Peyer's patch (tissue), 4 donors: ENCODE measurements at regions not wholly inside any gene's neighbourhood (a gene's known extent, or its start where the extent isn't known, plus 50 kb on each side); places are given as distances from the start of the nearest gene placed in this dataset.

Experiments
- DNase-seq, 3 donors: peaks; one replicate each; pipeline ENCODE4 v3.0.0-alpha.2; 2017 to 2019
- H3K27ac ChIP-seq, 4 donors: fragments of 200-600 bp; sonication (generic); one replicate each; pipeline ENCODE4 v1.5.1; 2016 to 2019
- H3K27me3 ChIP-seq, 2 donors: fragments of 200-600 bp; sonication (generic); one replicate each; pipeline ENCODE4 v1.5.1; 2019
- H3K36me3 ChIP-seq, 3 donors: fragments of 200-600 bp; sonication (generic); one replicate each; pipeline ENCODE4 v1.5.1; 2016 to 2019
- H3K4me1 ChIP-seq, 4 donors: fragments of 200-600 bp; sonication (generic); one replicate each; pipeline ENCODE4 v1.5.1; 2016 to 2019
- H3K4me3 ChIP-seq, 4 donors: fragments of 200-600 bp; sonication (generic); 1 replicate in 3 of 4; 2 replicates in 1 of 4; pipeline ENCODE4 v1.5.1; 2016 to 2019; ENCODE audit warnings: mild to moderate bottlenecking in 1 of 4
- H3K9me3 ChIP-seq, 4 donors: fragments of 200-600 bp; sonication (generic); one replicate each; pipeline ENCODE4 v1.5.1; 2016 to 2019; ENCODE audit warnings: mild to moderate bottlenecking in 1 of 4
- POLR2A ChIP-seq, 2 donors: fragments of 450-650 bp; IDR thresholded peaks; one replicate each; pipeline ENCODE4 v1.5.1; 2017; ENCODE audit warnings: antibody characterized with exemption in 2 of 2, mild to moderate bottlenecking in 2 of 2, moderate library complexity in 2 of 2
- TF ChIP-seq, protein P1 (sequence below), 6 experiments: fragments of 450-650 bp in 4 of 6; fragments of 200-600 bp in 2 of 6; sonication (generic) in 1 of 6; IDR thresholded peaks; one replicate each; pipeline ENCODE4 v1.5.1; 2017 to 2019; ENCODE audit warnings: antibody characterized with exemption in 6 of 6, mild to moderate bottlenecking in 3 of 6, moderate library complexity in 1 of 6

DNA sequence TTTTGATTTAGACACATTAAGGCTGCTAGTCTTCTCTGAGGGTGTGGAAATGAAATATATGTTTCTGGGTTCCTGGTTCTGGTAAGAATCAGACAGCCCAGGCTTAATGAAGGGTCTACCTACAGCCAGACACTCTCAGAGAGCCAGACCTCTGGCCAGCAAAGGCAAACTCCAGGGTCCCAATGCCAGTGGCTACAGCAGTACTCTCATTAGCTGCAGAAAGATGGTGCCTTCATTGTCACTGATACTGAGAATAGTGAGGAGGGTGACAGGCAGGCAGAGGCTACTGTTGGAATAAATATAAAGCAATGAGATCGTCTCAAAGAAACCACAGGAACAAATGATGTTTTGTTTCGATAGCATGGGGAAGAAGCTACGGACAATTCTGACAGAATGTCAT, 437.6 kb downstream of the GPM6A start:
- no peaks in the 10 kb centered on the region for H3K27me3 ChIP-seq
- no peaks in the 10 kb centered on the region for H3K4me1 ChIP-seq
- no peak overlapping the region for H3K27ac ChIP-seq
- H3K36me3 ChIP-seq, result no peaks in the 10 kb centered on the region
- TF ChIP-seq, protein P1, sequence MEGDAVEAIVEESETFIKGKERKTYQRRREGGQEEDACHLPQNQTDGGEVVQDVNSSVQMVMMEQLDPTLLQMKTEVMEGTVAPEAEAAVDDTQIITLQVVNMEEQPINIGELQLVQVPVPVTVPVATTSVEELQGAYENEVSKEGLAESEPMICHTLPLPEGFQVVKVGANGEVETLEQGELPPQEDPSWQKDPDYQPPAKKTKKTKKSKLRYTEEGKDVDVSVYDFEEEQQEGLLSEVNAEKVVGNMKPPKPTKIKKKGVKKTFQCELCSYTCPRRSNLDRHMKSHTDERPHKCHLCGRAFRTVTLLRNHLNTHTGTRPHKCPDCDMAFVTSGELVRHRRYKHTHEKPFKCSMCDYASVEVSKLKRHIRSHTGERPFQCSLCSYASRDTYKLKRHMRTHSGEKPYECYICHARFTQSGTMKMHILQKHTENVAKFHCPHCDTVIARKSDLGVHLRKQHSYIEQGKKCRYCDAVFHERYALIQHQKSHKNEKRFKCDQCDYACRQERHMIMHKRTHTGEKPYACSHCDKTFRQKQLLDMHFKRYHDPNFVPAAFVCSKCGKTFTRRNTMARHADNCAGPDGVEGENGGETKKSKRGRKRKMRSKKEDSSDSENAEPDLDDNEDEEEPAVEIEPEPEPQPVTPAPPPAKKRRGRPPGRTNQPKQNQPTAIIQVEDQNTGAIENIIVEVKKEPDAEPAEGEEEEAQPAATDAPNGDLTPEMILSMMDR (IDR thresholded peaks at IDR 0.05), result no peak
- no peak for TF ChIP-seq POLR2A (IDR thresholded peaks at IDR 0.05)
- no peaks in the 10 kb centered on the region for H3K9me3 ChIP-seq
- DNase-seq, result no peak
- H3K4me3 ChIP-seq, result no peak overlapping the region

DNA sequence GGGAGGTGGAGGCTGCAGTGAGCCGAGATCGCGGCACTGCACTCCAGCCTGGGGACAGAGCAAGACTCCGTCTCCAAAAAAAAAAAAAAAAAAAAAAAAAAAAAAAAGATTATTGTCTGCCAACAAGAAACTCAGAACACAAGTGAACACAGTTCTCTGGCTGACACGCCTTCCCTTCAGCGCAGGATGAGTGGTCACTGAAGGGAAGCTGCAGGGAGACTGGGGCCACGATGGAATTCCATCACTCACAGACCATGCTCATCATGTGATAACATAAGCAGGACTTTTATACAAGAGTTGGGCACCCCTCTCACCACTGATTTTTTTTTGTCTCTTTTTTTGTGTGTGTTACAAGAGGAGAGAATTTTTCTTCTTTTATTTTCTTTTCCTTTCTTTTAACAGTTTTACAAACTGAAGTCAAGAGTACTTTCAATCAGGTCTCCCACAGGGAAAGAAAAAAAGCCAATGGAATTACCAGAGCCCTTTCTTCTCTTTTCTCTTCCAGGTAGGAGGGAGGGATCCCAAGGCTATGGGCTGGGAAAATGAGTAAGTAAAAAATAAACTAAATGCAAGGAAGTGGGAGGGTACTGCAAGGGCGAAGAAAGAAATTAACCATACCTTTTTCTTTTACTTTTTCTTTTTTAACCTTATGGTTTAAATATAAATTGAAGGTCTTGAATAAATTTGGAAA, 435.6 kb downstream of the GPM6A start:
- no peaks in the 10 kb centered on the region for H3K36me3 ChIP-seq
- no peak overlapping the region for H3K27ac ChIP-seq
- no peaks in the 10 kb centered on the region for H3K27me3 ChIP-seq
- TF ChIP-seq, protein P1 (IDR thresholded peaks at IDR 0.05), result no peak
- TF ChIP-seq POLR2A (IDR thresholded peaks at IDR 0.05), result no peak
- H3K9me3 ChIP-seq, result no peaks in the 10 kb centered on the region
- no peak for DNase-seq
- no peak overlapping the region for H3K4me3 ChIP-seq
- H3K4me1 ChIP-seq, result no peaks in the 10 kb centered on the region

DNA sequence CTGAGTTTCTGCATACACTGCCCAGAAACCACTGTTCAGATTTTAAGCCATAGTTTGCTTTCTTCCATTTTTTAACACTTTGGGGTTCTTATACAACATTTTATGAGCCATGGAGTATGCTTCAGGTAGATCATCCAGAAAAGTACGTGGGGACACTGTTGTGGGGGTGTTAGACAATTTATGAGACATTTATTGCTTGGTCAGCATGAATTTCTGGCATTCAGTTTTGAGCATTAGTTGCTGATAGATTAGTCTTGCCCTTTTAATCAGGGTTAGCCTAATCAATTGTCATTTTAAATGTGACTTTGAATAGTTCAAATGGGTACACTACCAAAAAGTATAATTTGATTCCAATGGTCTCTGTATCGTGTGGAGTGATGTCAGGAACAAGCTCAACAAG, 434.9 kb downstream of the GPM6A start:
- Histone ChIP-seq H3K9me3 (no peaks in the 10 kb centered on the region), H3K4me3 (no peak overlapping the region), H3K36me3 (no peaks in the 10 kb centered on the region), H3K27ac (no peak overlapping the region), H3K27me3 (no peaks in the 10 kb centered on the region), H3K4me1 (no peaks in the 10 kb centered on the region)
- no peak for TF ChIP-seq POLR2A (IDR thresholded peaks at IDR 0.05)
- TF ChIP-seq, protein P1 (IDR thresholded peaks at IDR 0.05), result no peak
- DNase-seq, result no peak

DNA sequence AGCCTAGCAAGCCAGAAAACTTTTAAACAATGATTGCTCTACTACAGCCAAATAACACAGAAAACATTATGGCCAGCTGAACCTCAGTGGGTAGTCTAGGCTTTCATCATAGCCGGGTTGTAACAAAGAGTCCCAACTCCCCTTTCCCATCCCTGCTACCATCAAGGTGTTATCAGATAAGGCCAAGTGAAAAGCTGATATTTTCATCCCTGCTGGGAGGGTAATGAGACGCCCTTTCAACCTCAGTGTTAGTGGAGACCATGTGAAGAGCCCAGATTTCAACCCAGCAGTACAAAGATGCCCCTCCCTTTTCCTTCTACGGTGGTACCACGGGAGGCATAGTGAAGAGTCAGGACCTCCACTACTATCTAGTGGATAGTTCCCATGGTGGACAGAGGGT, 433.7 kb downstream of the GPM6A start:
- no peaks in the 10 kb centered on the region for H3K27me3 ChIP-seq
- no peaks in the 10 kb centered on the region for H3K9me3 ChIP-seq
- H3K4me1 ChIP-seq, result no peaks in the 10 kb centered on the region
- no peak for DNase-seq
- no peak for TF ChIP-seq POLR2A (IDR thresholded peaks at IDR 0.05)
- TF ChIP-seq, protein P1 (IDR thresholded peaks at IDR 0.05), result no peak
- no peak overlapping the region for H3K4me3 ChIP-seq
- H3K27ac ChIP-seq, result no peak overlapping the region
- H3K36me3 ChIP-seq, result no peaks in the 10 kb centered on the region

DNA sequence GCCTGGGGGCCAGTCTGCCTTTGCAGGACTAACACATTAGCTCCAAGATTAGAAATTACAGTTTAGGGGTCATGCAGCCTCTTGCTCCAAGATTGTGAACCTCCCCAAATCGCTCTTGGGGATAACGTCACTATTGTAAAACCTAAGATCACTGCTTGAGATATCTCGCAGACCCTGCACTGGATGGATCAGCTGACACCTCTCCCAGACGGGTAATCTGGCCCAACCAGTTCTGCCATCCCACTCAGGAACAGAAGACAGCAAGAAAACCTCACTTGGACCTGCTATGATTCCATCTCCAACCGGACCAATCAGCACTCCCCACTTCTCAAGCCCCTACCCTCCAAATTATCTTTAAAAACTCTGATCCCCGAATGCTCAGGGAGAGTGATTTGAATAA, 431.2 kb downstream of the GPM6A start:
- H3K9me3 ChIP-seq, result no peaks in the 10 kb centered on the region
- no peak overlapping the region for H3K27ac ChIP-seq
- no peak for DNase-seq
- no peaks in the 10 kb centered on the region for H3K4me1 ChIP-seq
- H3K36me3 ChIP-seq, result no peaks in the 10 kb centered on the region
- H3K4me3 ChIP-seq, result no peak overlapping the region
- TF ChIP-seq, protein P1 (IDR thresholded peaks at IDR 0.05), result no peak
- no peak for TF ChIP-seq POLR2A (IDR thresholded peaks at IDR 0.05)
- H3K27me3 ChIP-seq, result no peaks in the 10 kb centered on the region

DNA sequence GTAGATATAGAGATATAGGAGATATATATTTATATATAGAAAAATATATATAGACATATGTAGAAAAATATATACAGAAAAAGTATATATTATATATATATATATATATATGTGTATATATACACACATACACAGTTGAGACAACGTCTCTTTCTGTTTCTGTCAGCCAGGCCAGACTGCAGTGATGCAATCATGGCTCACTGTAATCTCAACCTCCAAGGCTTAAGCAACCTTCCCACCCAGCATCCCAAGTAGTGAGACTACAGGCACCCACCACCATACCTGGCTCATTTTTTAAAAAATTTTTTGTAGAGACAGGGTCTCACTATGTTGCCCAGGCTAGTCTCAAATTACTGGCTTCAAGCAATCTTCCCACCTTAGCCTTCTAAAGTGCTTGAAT, 426.3 kb downstream of the GPM6A start:
- peaks cover 0 to 2% (median 0%) of the 10 kb centered on the region in 4 donors for H3K9me3 ChIP-seq
- H3K4me3 ChIP-seq, result no peak overlapping the region
- no peak for DNase-seq
- H3K36me3 ChIP-seq, result no peaks in the 10 kb centered on the region
- no peak for TF ChIP-seq POLR2A (IDR thresholded peaks at IDR 0.05)
- TF ChIP-seq, protein P1 (IDR thresholded peaks at IDR 0.05), result no peak
- no peak overlapping the region for H3K27ac ChIP-seq
- H3K4me1 ChIP-seq, result no peaks in the 10 kb centered on the region
- H3K27me3 ChIP-seq, result no peaks in the 10 kb centered on the region
